ENCODE measurements at regions not wholly inside any gene's neighbourhood (a gene's known extent, or its start where the extent isn't known, plus 50 kb on each side); places are given as distances from the start of the nearest gene placed in this dataset.

DNA sequence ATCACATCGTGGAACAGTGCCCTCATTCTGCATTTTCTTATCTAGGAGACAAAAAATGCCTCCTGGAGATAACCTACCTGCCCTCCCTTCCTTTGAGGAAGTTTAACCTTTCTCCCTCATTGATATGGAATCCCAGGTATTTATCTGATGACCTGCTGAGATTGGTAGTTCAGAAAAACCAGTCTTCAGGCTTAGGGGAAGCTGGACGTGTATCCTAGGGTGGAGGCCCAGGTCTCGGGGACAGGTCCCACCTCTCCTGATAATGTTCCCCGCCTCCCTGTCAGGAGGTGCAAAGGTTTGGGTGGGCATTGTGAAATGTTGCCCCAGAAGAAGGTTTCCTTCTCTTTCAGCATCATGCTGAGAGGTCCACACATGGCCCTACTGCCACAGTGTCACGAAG lies 186.9 kb upstream of the NAV2 start:
- ChIA-PET CTCF (no interaction called here), POLR2A (no interaction called here)
- DNase-seq (ENCODE audit: low read depth, low spot score) (no peak), ATAC-seq (no peak)
- no peaks in the 10 kb centered on the region for H3K9me3 ChIP-seq (ENCODE audit: control insufficient read depth, insufficient read depth, low read depth, low read length)
- H3K36me3 ChIP-seq (ENCODE audit: control insufficient read depth, insufficient read depth, low read length), result no peaks in the 10 kb centered on the region
- in situ Hi-C loops (cut with HindIII; ENCODE audit: low pct_unique_long_range_greater_than_20kb, low sequenced_read_pairs) (no loop called here), intact Hi-C loops (cut with micrococcal nuclease; ENCODE audit: unreplicated experiment) (no loop called here)
- TF ChIP-seq TCF7L2 (IDR thresholded peaks at IDR 0.05; ENCODE audit: low read depth, low read length), result no peak
- no peak for TF ChIP-seq POLR2AphosphoS5 (IDR thresholded peaks at IDR 0.05; ENCODE audit: low read depth, low read length)
- peaks cover 15% of the 10 kb centered on the region for H3K27me3 ChIP-seq (ENCODE audit: control insufficient read depth, insufficient read depth, low read length)
- H3K4me1 ChIP-seq (ENCODE audit: control insufficient read depth, insufficient read depth, low read length), result no peaks in the 10 kb centered on the region
- no peak overlapping the region for H3K27ac ChIP-seq (ENCODE audit: low read length)
- H3K4me3 ChIP-seq (ENCODE audit: low read depth in 2 of 2, low read length in 2 of 2), result no peak overlapping the region
- BruUV-seq (replicated peaks), result no TSS peak

- Histone ChIP-seq H3K36me3 (ENCODE audit: control insufficient read depth, insufficient read depth, low read length) (no peaks in the 10 kb centered on the region), H3K4me3 (ENCODE audit: low read depth in 2 of 2, low read length in 2 of 2) (no peak overlapping the region), H3K9me3 (ENCODE audit: control insufficient read depth, insufficient read depth, low read depth, low read length) (no peaks in the 10 kb centered on the region), H3K4me1 (ENCODE audit: control insufficient read depth, insufficient read depth, low read length) (no peaks in the 10 kb centered on the region), H3K27ac (ENCODE audit: low read length) (no peak overlapping the region), H3K27me3 (ENCODE audit: control insufficient read depth, insufficient read depth, low read length) (peaks cover 11% of the 10 kb centered on the region)
- ATAC-seq, result no peak
- DNase-seq (ENCODE audit: low read depth, low spot score), result no peak
- BruUV-seq (replicated peaks), result no TSS peak
- in situ Hi-C loops (cut with HindIII; ENCODE audit: low pct_unique_long_range_greater_than_20kb, low sequenced_read_pairs), result no loop called here
- ChIA-PET POLR2A (no interaction called here), CTCF (no interaction called here)
- no peak for TF ChIP-seq REST (IDR thresholded peaks at IDR 0.05; ENCODE audit: insufficient read depth in 1 of 2, low read depth in 2 of 2, low read length in 1 of 2)
- TF ChIP-seq, protein P1, sequence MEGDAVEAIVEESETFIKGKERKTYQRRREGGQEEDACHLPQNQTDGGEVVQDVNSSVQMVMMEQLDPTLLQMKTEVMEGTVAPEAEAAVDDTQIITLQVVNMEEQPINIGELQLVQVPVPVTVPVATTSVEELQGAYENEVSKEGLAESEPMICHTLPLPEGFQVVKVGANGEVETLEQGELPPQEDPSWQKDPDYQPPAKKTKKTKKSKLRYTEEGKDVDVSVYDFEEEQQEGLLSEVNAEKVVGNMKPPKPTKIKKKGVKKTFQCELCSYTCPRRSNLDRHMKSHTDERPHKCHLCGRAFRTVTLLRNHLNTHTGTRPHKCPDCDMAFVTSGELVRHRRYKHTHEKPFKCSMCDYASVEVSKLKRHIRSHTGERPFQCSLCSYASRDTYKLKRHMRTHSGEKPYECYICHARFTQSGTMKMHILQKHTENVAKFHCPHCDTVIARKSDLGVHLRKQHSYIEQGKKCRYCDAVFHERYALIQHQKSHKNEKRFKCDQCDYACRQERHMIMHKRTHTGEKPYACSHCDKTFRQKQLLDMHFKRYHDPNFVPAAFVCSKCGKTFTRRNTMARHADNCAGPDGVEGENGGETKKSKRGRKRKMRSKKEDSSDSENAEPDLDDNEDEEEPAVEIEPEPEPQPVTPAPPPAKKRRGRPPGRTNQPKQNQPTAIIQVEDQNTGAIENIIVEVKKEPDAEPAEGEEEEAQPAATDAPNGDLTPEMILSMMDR (IDR thresholded peaks at IDR 0.05), result no peak
- TF ChIP-seq TCF7L2 (IDR thresholded peaks at IDR 0.05; ENCODE audit: low read depth, low read length), result no peak
- TF ChIP-seq SIN3A (IDR thresholded peaks at IDR 0.05; ENCODE audit: borderline replicate concordance, insufficient read depth, low read depth, low read length), result no peak
- intact Hi-C loops (cut with micrococcal nuclease; ENCODE audit: unreplicated experiment), result no loop called here
Measured at GRCh38 chr11:19525276-19525675, 187.4 kb upstream of the NAV2 start.

DNA sequence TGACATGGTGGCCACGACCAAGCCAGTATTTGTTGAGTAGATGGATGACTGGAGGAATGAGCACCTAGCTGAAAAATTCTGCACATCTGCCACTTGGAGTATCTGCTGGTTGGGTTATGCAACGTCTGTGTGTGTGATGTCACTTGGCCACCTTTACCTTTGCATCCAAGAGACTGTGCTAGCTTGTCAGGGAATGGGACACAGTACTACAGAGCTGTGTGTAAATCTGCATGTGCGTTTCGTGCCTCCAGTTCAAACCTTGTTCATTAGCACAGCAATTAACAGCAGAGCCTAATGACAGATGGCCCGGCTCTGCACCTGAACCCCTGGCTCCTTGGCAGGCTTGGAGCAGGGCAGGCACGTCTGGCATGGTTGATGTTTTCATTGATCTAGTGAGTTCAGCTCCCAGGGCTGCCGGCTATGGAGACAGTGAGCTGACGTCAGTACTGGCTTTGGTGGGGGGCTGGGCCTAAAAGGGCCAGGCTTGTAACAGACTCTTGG lies 188.4 kb upstream of the NAV2 start:
- POLR2A ChIA-PET, result interaction anchor here (0.7 kb wide), 1 partner anchor 60 kb away, joined by 3 read pairs; no protein-coding TSS in a partner anchor
- H3K36me3 ChIP-seq (ENCODE audit: control insufficient read depth, insufficient read depth, low read length), result no peaks in the 10 kb centered on the region
- TF ChIP-seq, protein P1 (IDR thresholded peaks at IDR 0.05), result no peak
- TF ChIP-seq SIN3A (IDR thresholded peaks at IDR 0.05; ENCODE audit: borderline replicate concordance, insufficient read depth, low read depth, low read length) (no peak), POLR2AphosphoS5 (IDR thresholded peaks at IDR 0.05; ENCODE audit: low read depth, low read length) (no peak), TCF7L2 (IDR thresholded peaks at IDR 0.05; ENCODE audit: low read depth, low read length) (no peak), REST (IDR thresholded peaks at IDR 0.05; ENCODE audit: insufficient read depth in 1 of 2, low read depth in 2 of 2, low read length in 1 of 2) (no peak)

More for the DNA sequence above, 188.4 kb upstream of the NAV2 start:
- Histone ChIP-seq H3K27ac (ENCODE audit: low read length) (no peak overlapping the region), H3K27me3 (ENCODE audit: control insufficient read depth, insufficient read depth, low read length) (peaks cover 7% of the 10 kb centered on the region), H3K4me1 (ENCODE audit: control insufficient read depth, insufficient read depth, low read length) (no peaks in the 10 kb centered on the region), H3K4me3 (ENCODE audit: low read depth in 2 of 2, low read length in 2 of 2) (no peak overlapping the region), H3K9me3 (ENCODE audit: control insufficient read depth, insufficient read depth, low read depth, low read length) (no peaks in the 10 kb centered on the region)
- ATAC-seq, result no peak
- DNase-seq (ENCODE audit: low read depth, low spot score), result no peak
- CTCF ChIA-PET, result no interaction called here
- in situ Hi-C loops (cut with HindIII; ENCODE audit: low pct_unique_long_range_greater_than_20kb, low sequenced_read_pairs), result no loop called here
- intact Hi-C loops (cut with micrococcal nuclease; ENCODE audit: unreplicated experiment), result no loop called here
- BruUV-seq (replicated peaks), result no TSS peak
